Coronary artery (tissue), 2 donors: ENCODE measurements at regions not wholly inside any gene's neighbourhood (a gene's known extent, or its start where the extent isn't known, plus 50 kb on each side); places are given as distances from the start of the nearest gene placed in this dataset.
"Not testable (repeated sequence)": the region's sequence is repeated elsewhere in the genome, so short reads cannot be mapped to it uniquely, and the experiment has no call there.

ENCODE experiments used
- DNase-seq: peaks from one replicate; pipeline ENCODE4 v3.0.0-alpha.2; 2017; ENCODE audit warnings: low spot score
- H3K27ac ChIP-seq, 2 donors: fragments of 200-600 bp; sonication (generic); one replicate each; pipeline ENCODE4 v1.5.1; 2016 to 2019
- H3K4me3 ChIP-seq: fragments of 200-600 bp; sonication (generic); 2 replicates; pipeline ENCODE4 v1.5.1; 2016; ENCODE audit warnings: mild to moderate bottlenecking, moderate library complexity

GRCh38 chr9:42852133-42852930 is 668.9 kb downstream of the SPATA31A6 start:
- DNase-seq = peak; percentile 33
- H3K27ac ChIP-seq = not testable (repeated sequence)
- H3K4me3 ChIP-seq = peak overlapping the region; percentile 40

- not testable (repeated sequence) for H3K27ac ChIP-seq, DNase-seq, H3K4me3 ChIP-seq
Observed at GRCh38 chr9:42860133-42860532, 676.7 kb downstream of the SPATA31A6 start.

- H3K4me3 ChIP-seq, DNase-seq, H3K27ac ChIP-seq: not testable (repeated sequence)
Observed at GRCh38 chr9:42862465-42862864, 679.0 kb downstream of the SPATA31A6 start.
